Neuron (in vitro differentiated cells): ENCODE measurements at regions not wholly inside any gene's neighbourhood (a gene's known extent, or its start where the extent isn't known, plus 50 kb on each side); places are given as distances from the start of the nearest gene placed in this dataset.

Experiments used
- H2AFZ ChIP-seq: one replicate; pipeline ENCODE4 v1.6.1; 2013; ENCODE audit warnings: low read depth, mild to moderate bottlenecking, inconsistent platforms, low read length, moderate library complexity
- H3K27me3 ChIP-seq: one replicate; pipeline ENCODE4 v1.6.1; 2013; ENCODE audit warnings: low read length; ENCODE audit not compliant: insufficient read depth
- H3K36me3 ChIP-seq: one replicate; pipeline ENCODE4 v1.6.1; 2013; ENCODE audit warnings: low read length; ENCODE audit not compliant: insufficient read depth
- H3K4me1 ChIP-seq: one replicate; pipeline ENCODE4 v1.6.1; 2013; ENCODE audit warnings: low read length; ENCODE audit not compliant: insufficient read depth
- H3K4me3 ChIP-seq: 2 replicates; pipeline ENCODE4 v1.5.1; 2013; ENCODE audit warnings: mild to moderate bottlenecking, low read length, moderate library complexity
- H3K9me3 ChIP-seq: one replicate; pipeline ENCODE4 v1.6.1; 2013; ENCODE audit warnings: low read length

GRCh38 chr18:67179726-67180125 lies 336.8 kb downstream of the DSEL start:
- Histone ChIP-seq H3K4me1 (peaks cover 17% of the 10 kb centered on the region), H3K4me3 (no peak overlapping the region), H3K36me3 (no peaks in the 10 kb centered on the region), H3K27me3 (no peaks in the 10 kb centered on the region), H3K9me3 (no peaks in the 10 kb centered on the region), H2AFZ (no peak overlapping the region)

- Histone ChIP-seq H3K9me3 (no peaks in the 10 kb centered on the region), H2AFZ (no peak overlapping the region), H3K36me3 (no peaks in the 10 kb centered on the region), H3K4me1 (no peaks in the 10 kb centered on the region), H3K4me3 (no peak overlapping the region), H3K27me3 (no peaks in the 10 kb centered on the region)
Measured at GRCh38 chr18:67159662-67160061, 356.9 kb downstream of the DSEL start.

GRCh38 chr18:67154979-67155378 lies 361.5 kb downstream of the DSEL start:
- Histone ChIP-seq H3K9me3 (no peaks in the 10 kb centered on the region), H2AFZ (no peak overlapping the region), H3K27me3 (no peaks in the 10 kb centered on the region), H3K4me1 (peaks cover 8% of the 10 kb centered on the region), H3K36me3 (no peaks in the 10 kb centered on the region), H3K4me3 (no peak overlapping the region)

- peak overlapping the region; percentile 17 for H2AFZ ChIP-seq
- H3K36me3 ChIP-seq: no peaks in the 10 kb centered on the region
- H3K9me3 ChIP-seq: no peaks in the 10 kb centered on the region
- H3K4me3 ChIP-seq: no peak overlapping the region
- peaks cover 8% of the 10 kb centered on the region for H3K4me1 ChIP-seq
- H3K27me3 ChIP-seq: no peaks in the 10 kb centered on the region
Measured at GRCh38 chr18:67151366-67151765, 365.2 kb downstream of the DSEL start.

GRCh38 chr18:67145586-67146292 lies 370.8 kb downstream of the DSEL start:
- Histone ChIP-seq H3K4me1 (no peaks in the 10 kb centered on the region), H3K27me3 (no peaks in the 10 kb centered on the region), H3K36me3 (no peaks in the 10 kb centered on the region), H3K9me3 (no peaks in the 10 kb centered on the region), H2AFZ (no peak overlapping the region), H3K4me3 (no peak overlapping the region)

- Histone ChIP-seq H2AFZ (no peak overlapping the region), H3K36me3 (no peaks in the 10 kb centered on the region), H3K27me3 (no peaks in the 10 kb centered on the region), H3K4me3 (no peak overlapping the region), H3K9me3 (no peaks in the 10 kb centered on the region), H3K4me1 (no peaks in the 10 kb centered on the region)
Measured at GRCh38 chr18:67144329-67144728, 372.2 kb downstream of the DSEL start.

GRCh38 chr18:67143028-67143427 lies 373.5 kb downstream of the DSEL start:
- no peaks in the 10 kb centered on the region for H3K36me3 ChIP-seq
- no peaks in the 10 kb centered on the region for H3K27me3 ChIP-seq
- no peak overlapping the region for H2AFZ ChIP-seq
- H3K9me3 ChIP-seq: no peaks in the 10 kb centered on the region
- H3K4me3 ChIP-seq: no peak overlapping the region
- no peaks in the 10 kb centered on the region for H3K4me1 ChIP-seq

GRCh38 chr18:67142604-67143003 lies 373.9 kb downstream of the DSEL start:
- Histone ChIP-seq H3K9me3 (no peaks in the 10 kb centered on the region), H3K4me3 (no peak overlapping the region), H3K4me1 (no peaks in the 10 kb centered on the region), H3K36me3 (no peaks in the 10 kb centered on the region), H3K27me3 (no peaks in the 10 kb centered on the region), H2AFZ (no peak overlapping the region)

- Histone ChIP-seq H3K9me3 (no peaks in the 10 kb centered on the region), H3K4me1 (no peaks in the 10 kb centered on the region), H2AFZ (no peak overlapping the region), H3K27me3 (no peaks in the 10 kb centered on the region), H3K4me3 (no peak overlapping the region), H3K36me3 (no peaks in the 10 kb centered on the region)
Measured at GRCh38 chr18:67140495-67140894, 376.0 kb downstream of the DSEL start.

GRCh38 chr18:67139899-67140298 lies 376.6 kb downstream of the DSEL start:
- Histone ChIP-seq H3K4me3 (no peak overlapping the region), H3K4me1 (no peaks in the 10 kb centered on the region), H2AFZ (no peak overlapping the region), H3K27me3 (no peaks in the 10 kb centered on the region), H3K9me3 (no peaks in the 10 kb centered on the region), H3K36me3 (no peaks in the 10 kb centered on the region)

- no peaks in the 10 kb centered on the region for H3K27me3 ChIP-seq
- H3K9me3 ChIP-seq: no peaks in the 10 kb centered on the region
- no peak overlapping the region for H3K4me3 ChIP-seq
- no peaks in the 10 kb centered on the region for H3K36me3 ChIP-seq
- no peak overlapping the region for H2AFZ ChIP-seq
- H3K4me1 ChIP-seq: peaks cover 3% of the 10 kb centered on the region
Measured at GRCh38 chr18:67135981-67136380, 380.5 kb downstream of the DSEL start.

- Histone ChIP-seq H2AFZ (no peak overlapping the region), H3K9me3 (no peaks in the 10 kb centered on the region), H3K27me3 (no peaks in the 10 kb centered on the region), H3K4me1 (peaks cover 3% of the 10 kb centered on the region), H3K36me3 (no peaks in the 10 kb centered on the region), H3K4me3 (no peak overlapping the region)
Measured at GRCh38 chr18:67134911-67135310, 381.6 kb downstream of the DSEL start.

- peaks cover 3% of the 10 kb centered on the region for H3K4me1 ChIP-seq
- H3K9me3 ChIP-seq: no peaks in the 10 kb centered on the region
- no peaks in the 10 kb centered on the region for H3K27me3 ChIP-seq
- H3K4me3 ChIP-seq: no peak overlapping the region
- H2AFZ ChIP-seq: no peak overlapping the region
- H3K36me3 ChIP-seq: no peaks in the 10 kb centered on the region
Measured at GRCh38 chr18:67133669-67134068, 382.9 kb downstream of the DSEL start.

- Histone ChIP-seq H3K27me3 (no peaks in the 10 kb centered on the region), H3K4me3 (no peak overlapping the region), H3K4me1 (peaks cover 3% of the 10 kb centered on the region), H3K9me3 (no peaks in the 10 kb centered on the region), H3K36me3 (no peaks in the 10 kb centered on the region), H2AFZ (peak overlapping the region; percentile 66)
Measured at GRCh38 chr18:67132919-67133318, 383.6 kb downstream of the DSEL start.
